Brain microvascular endothelial cell (primary cell): ENCODE measurements at regions not wholly inside any gene's neighbourhood (a gene's known extent, or its start where the extent isn't known, plus 50 kb on each side); places are given as distances from the start of the nearest gene placed in this dataset.

ENCODE experiments used
- DNase-seq: peaks from one replicate; pipeline ENCODE4 v3.0.0-alpha.2; 2020
- H3K27ac ChIP-seq: fragments of 250-450 bp; sonication (Bioruptor Pico); 2 replicates; pipeline ENCODE4 v1.5.1; 2020; ENCODE audit warnings: mild to moderate bottlenecking, moderate library complexity
- H3K27me3 ChIP-seq: fragments of 250-450 bp; sonication (Bioruptor Pico); replicated peaks from 2 replicates; pipeline ENCODE4 v1.5.1; 2020; ENCODE audit warnings: mild to moderate bottlenecking
- H3K36me3 ChIP-seq: fragments of 250-450 bp; sonication (Bioruptor Pico); replicated peaks from 2 replicates; pipeline ENCODE4 v1.5.1; 2020; ENCODE audit warnings: mild to moderate bottlenecking
- H3K4me3 ChIP-seq: 2 replicates; pipeline ENCODE4 v1.5.1; 2011; ENCODE audit warnings: low read depth, mild to moderate bottlenecking, control low read depth, low read length, moderate library complexity
- CTCF ChIP-seq: IDR thresholded peaks from 2 replicates; pipeline ENCODE4 v1.5.1; 2011; ENCODE audit warnings: low read depth, mild to moderate bottlenecking, moderate library complexity, low read length, control low read depth, inconsistent platforms; ENCODE audit errors: missing control alignments
- in situ Hi-C: cut with HindIII; loops from 2 replicates; pipeline ENCODE4 v1.10.0; 2017; ENCODE audit warnings: low sequenced_read_pairs, low pct_ligation_motif_present

- H3K4me3 ChIP-seq = no peak overlapping the region
- TF ChIP-seq CTCF = no peak
- in situ Hi-C loops = no loop called here
- DNase-seq = peak; percentile 7
- no peaks in the 10 kb centered on the region for H3K36me3 ChIP-seq
- H3K27me3 ChIP-seq = no peaks in the 10 kb centered on the region
- no peak overlapping the region for H3K27ac ChIP-seq
Measured at GRCh38 chrX:45400027-45400779, 199.5 kb upstream of the DIPK2B start.

GRCh38 chrX:45385757-45386156 lies 185.1 kb upstream of the DIPK2B start:
- no peak for TF ChIP-seq CTCF
- in situ Hi-C loops = no loop called here
- Histone ChIP-seq H3K27ac (no peak overlapping the region), H3K4me3 (no peak overlapping the region), H3K36me3 (no peaks in the 10 kb centered on the region), H3K27me3 (no peaks in the 10 kb centered on the region)
- DNase-seq = no peak

- DNase-seq = no peak
- H3K27ac ChIP-seq = no peak overlapping the region
- H3K36me3 ChIP-seq = no peaks in the 10 kb centered on the region
- H3K4me3 ChIP-seq = no peak overlapping the region
- H3K27me3 ChIP-seq = no peaks in the 10 kb centered on the region
- TF ChIP-seq CTCF = no peak
- in situ Hi-C loops = no loop called here
Measured at GRCh38 chrX:45381841-45382240, 181.2 kb upstream of the DIPK2B start.

- in situ Hi-C loops = no loop called here
Measured at GRCh38 chrX:45381366-45381765, 180.7 kb upstream of the DIPK2B start.

GRCh38 chrX:45379236-45379635 lies 178.6 kb upstream of the DIPK2B start:
- H3K36me3 ChIP-seq = no peaks in the 10 kb centered on the region
- no peak for TF ChIP-seq CTCF
- no peak overlapping the region for H3K27ac ChIP-seq
- no peaks in the 10 kb centered on the region for H3K27me3 ChIP-seq
- no peak overlapping the region for H3K4me3 ChIP-seq
- in situ Hi-C loops = no loop called here
- DNase-seq = no peak

More at GRCh38 chrX:45381366-45381765, 180.7 kb upstream of the DIPK2B start:
- no peak overlapping the region for H3K27ac ChIP-seq
- H3K4me3 ChIP-seq = no peak overlapping the region
- H3K36me3 ChIP-seq = no peaks in the 10 kb centered on the region
- no peaks in the 10 kb centered on the region for H3K27me3 ChIP-seq
- no peak for DNase-seq
- TF ChIP-seq CTCF = no peak

- in situ Hi-C loops = no loop called here
- TF ChIP-seq CTCF = no peak
- no peak overlapping the region for H3K27ac ChIP-seq
- no peaks in the 10 kb centered on the region for H3K36me3 ChIP-seq
- H3K4me3 ChIP-seq = no peak overlapping the region
- H3K27me3 ChIP-seq = no peaks in the 10 kb centered on the region
- no peak for DNase-seq
Measured at GRCh38 chrX:45372151-45372550, 171.5 kb upstream of the DIPK2B start.
